H9 (cell line): ENCODE measurements at regions not wholly inside any gene's neighbourhood (a gene's known extent, or its start where the extent isn't known, plus 50 kb on each side); places are given as distances from the start of the nearest gene placed in this dataset.

Source experiments
- DNase-seq: peaks from one replicate; pipeline ENCODE4 v3.0.0-alpha.2; 2017
- H2AFZ ChIP-seq: one replicate; pipeline ENCODE4 v1.6.1; 2013; ENCODE audit warnings: mild to moderate bottlenecking, low read length, control low read depth, moderate library complexity
- H2AK5ac ChIP-seq: 2 replicates; pipeline ENCODE4 v1.6.1; 2013; ENCODE audit warnings: low read length, control low read depth, mixed read lengths; ENCODE audit not compliant: insufficient read length
- H2BK120ac ChIP-seq: one replicate; pipeline ENCODE4 v1.6.1; 2013; ENCODE audit warnings: low read depth, mild to moderate bottlenecking, low read length, control low read depth, inconsistent platforms; ENCODE audit not compliant: poor library complexity, severe bottlenecking
- H2BK12ac ChIP-seq: 2 replicates; pipeline ENCODE4 v1.6.1; 2013; ENCODE audit warnings: low read length, control low read depth, mixed read lengths, low read depth; ENCODE audit not compliant: insufficient read length
- H2BK15ac ChIP-seq: 2 replicates; pipeline ENCODE4 v1.6.1; 2013; ENCODE audit warnings: low read depth, low read length, control low read depth
- H2BK20ac ChIP-seq: one replicate; pipeline ENCODE4 v1.6.1; 2013; ENCODE audit warnings: low read depth, mild to moderate bottlenecking, low read length, control low read depth, inconsistent platforms; ENCODE audit not compliant: poor library complexity, severe bottlenecking
- H2BK5ac ChIP-seq: 2 replicates; pipeline ENCODE4 v1.6.1; 2013; ENCODE audit warnings: low read length, control low read depth, mixed read lengths; ENCODE audit not compliant: insufficient read length
- H3K14ac ChIP-seq: 2 replicates; pipeline ENCODE4 v1.6.1; 2013; ENCODE audit warnings: low read length, control low read depth; ENCODE audit not compliant: insufficient read depth
- H3K18ac ChIP-seq: 2 replicates; pipeline ENCODE4 v1.6.1; 2013; ENCODE audit warnings: low read depth, mild to moderate bottlenecking, mixed read lengths, low read length, control low read depth; ENCODE audit not compliant: insufficient read length
- H3K23ac ChIP-seq: 2 replicates; pipeline ENCODE4 v1.6.1; 2013; ENCODE audit warnings: low read length, control low read depth, mixed read lengths, low read depth; ENCODE audit not compliant: insufficient read length
- H3K23me2 ChIP-seq: 2 replicates; pipeline ENCODE4 v1.6.1; 2013; ENCODE audit warnings: low read depth, mild to moderate bottlenecking, mixed read lengths, low read length, control low read depth; ENCODE audit not compliant: insufficient read length, poor library complexity, severe bottlenecking
- H3K27ac ChIP-seq: 2 replicates; pipeline ENCODE4 v1.5.1; 2013; ENCODE audit warnings: low read length, control low read depth, mixed read lengths, low read depth; ENCODE audit not compliant: insufficient read length
- H3K27me3 ChIP-seq: 2 replicates; pipeline ENCODE4 v1.6.1; 2013; ENCODE audit warnings: low read length, control low read depth, inconsistent platforms; ENCODE audit not compliant: insufficient read depth
- H3K4ac ChIP-seq: 2 replicates; pipeline ENCODE4 v1.6.1; 2013; ENCODE audit warnings: low read depth, mild to moderate bottlenecking, control low read depth, inconsistent platforms, low read length, moderate library complexity
- H3K4me1 ChIP-seq: 2 replicates; pipeline ENCODE4 v1.6.1; 2013; ENCODE audit warnings: low read length, control low read depth, inconsistent platforms; ENCODE audit not compliant: insufficient read depth
- H3K4me2 ChIP-seq: 2 replicates; pipeline ENCODE4 v1.6.1; 2013; ENCODE audit warnings: low read length, control low read depth, mixed read lengths; ENCODE audit not compliant: insufficient read length, insufficient read depth
- H3K56ac ChIP-seq: 2 replicates; pipeline ENCODE4 v1.6.1; 2013; ENCODE audit warnings: low read depth, mild to moderate bottlenecking, mixed read lengths, low read length, control low read depth; ENCODE audit not compliant: insufficient read length
- H3K79me1 ChIP-seq: 2 replicates; pipeline ENCODE4 v1.6.1; 2013; ENCODE audit warnings: low read depth, mild to moderate bottlenecking, moderate library complexity, low read length, control low read depth, inconsistent platforms; ENCODE audit not compliant: insufficient read depth, poor library complexity, severe bottlenecking
- H3K79me2 ChIP-seq: 2 replicates; pipeline ENCODE4 v1.6.1; 2013; ENCODE audit warnings: low read length, control low read depth, inconsistent platforms; ENCODE audit not compliant: insufficient read depth
- H3K9ac ChIP-seq: 2 replicates; pipeline ENCODE4 v1.6.1; 2013; ENCODE audit warnings: low read length, control low read depth, mixed read lengths; ENCODE audit not compliant: insufficient read length; ENCODE audit errors: extremely low read depth
- H3K9me3 ChIP-seq: one replicate; pipeline ENCODE4 v1.6.1; 2013; ENCODE audit warnings: low read depth, low read length, inconsistent platforms; ENCODE audit not compliant: control insufficient read depth
- H3T11ph ChIP-seq: one replicate; pipeline ENCODE4 v1.6.1; 2013; ENCODE audit warnings: mild to moderate bottlenecking, low read length, control low read depth, inconsistent platforms
- H4K20me1 ChIP-seq: one replicate; pipeline ENCODE4 v1.6.1; 2013; ENCODE audit not compliant: control insufficient read depth, insufficient read length, insufficient read depth
- H4K5ac ChIP-seq: 2 replicates; pipeline ENCODE4 v1.6.1; 2013; ENCODE audit warnings: low read depth, mild to moderate bottlenecking, mixed read lengths, low read length, control low read depth; ENCODE audit not compliant: insufficient read length
- H4K8ac ChIP-seq: replicated peaks from 2 replicates; pipeline ENCODE4 v1.6.1; 2013; ENCODE audit warnings: low read length, control low read depth, mixed read lengths, low read depth; ENCODE audit not compliant: insufficient read length
- H4K91ac ChIP-seq: 2 replicates; pipeline ENCODE4 v1.6.1; 2013; ENCODE audit warnings: low read depth, mild to moderate bottlenecking, moderate library complexity, mixed read lengths, low read length, control low read depth; ENCODE audit not compliant: insufficient read length
- H3K27ac Mint-ChIP-seq, 3 experiments: 2 replicates in 2 of 3; 3 replicates in 1 of 3; pipeline ENCODE4 v1.8.0; 2020 to 2021; ENCODE audit warnings: mixed read lengths in 3 of 3, mild to moderate bottlenecking in 1 of 3, moderate library complexity in 1 of 3
- H3K27me3 Mint-ChIP-seq: 2 replicates; pipeline ENCODE4 v1.8.0; 2021; ENCODE audit warnings: low read depth, mild to moderate bottlenecking, moderate library complexity, mixed read lengths
- H3K36me3 Mint-ChIP-seq, 3 experiments: 2 replicates in 2 of 3; 3 replicates in 1 of 3; pipeline ENCODE4 v1.8.0; 2020 to 2021; ENCODE audit warnings: low read depth in 3 of 3, mixed read lengths in 3 of 3; ENCODE audit not compliant: insufficient read depth in 1 of 3
- H3K4me1 Mint-ChIP-seq, 2 experiments: 2 replicates each; pipeline ENCODE4 v1.8.0; 2020; ENCODE audit warnings: mixed read lengths in 2 of 2
- H3K4me3 Mint-ChIP-seq, 2 experiments: 2 replicates in 1 of 2; 3 replicates in 1 of 2; pipeline ENCODE4 v1.8.0; 2020 to 2021; ENCODE audit warnings: mild to moderate bottlenecking in 2 of 2, mixed read lengths in 2 of 2, moderate library complexity in 1 of 2
- H3K9me3 Mint-ChIP-seq, 2 experiments: 2 replicates in 1 of 2; 3 replicates in 1 of 2; pipeline ENCODE4 v1.8.0; 2020; ENCODE audit warnings: mild to moderate bottlenecking in 2 of 2, mixed read lengths in 2 of 2, moderate library complexity in 1 of 2
- CTCF ChIP-seq: fragments of 200-600 bp; sonication (generic); conservative IDR thresholded peaks from 3 replicates; pipeline ENCODE4 v1.8.0; 2021; ENCODE audit warnings: antibody characterized with exemption, mild to moderate bottlenecking
- WGBS: extraction: QIAGEN DNeasy Blood & Tissue Kit; methylation state at CpG from one replicate; pipeline ENCODE4 v1.1.7; 2013; ENCODE audit warnings: missing lambda C conversion rate, low lambda C conversion rate, mixed read lengths; ENCODE audit not compliant: insufficient read length; ENCODE audit errors: extremely low coverage; 5-methylcytosine and 5-hydroxymethylcytosine counted together

DNA sequence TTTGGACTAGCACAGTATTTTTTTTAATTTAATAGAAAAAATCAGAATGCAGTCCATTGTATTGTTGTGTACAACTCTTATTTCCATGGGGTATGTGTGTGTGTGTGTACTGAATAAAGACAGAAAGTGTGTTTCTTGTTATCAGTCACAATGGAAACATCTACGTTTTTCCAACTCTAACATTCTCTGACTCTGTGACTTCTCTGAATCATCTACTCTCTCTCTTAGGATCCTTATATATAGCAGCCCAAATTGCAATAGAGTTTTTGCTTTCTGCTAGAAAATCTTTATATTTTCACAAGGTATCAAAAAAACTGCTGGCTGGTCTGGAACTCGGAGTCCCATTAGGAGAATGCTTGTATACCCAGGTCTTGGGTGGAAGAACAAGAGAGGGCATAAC is 138.9 kb upstream of the ARID2 start:
- H2BK5ac ChIP-seq: no peak overlapping the region
- no peak for DNase-seq
- no peak overlapping the region for H3K9ac ChIP-seq
- Mint-ChIP-seq H3K4me3 (no peak overlapping the region), H3K36me3 (no peaks in the 10 kb centered on the region), H3K9me3 (peaks cover 0 to 8% of the 10 kb centered on the region in 2 experiments; a peak in 1 of 5 replicates), H3K27me3 (no peaks in the 10 kb centered on the region; the same call in 1 of the 2 replicates), H3K4me1 (no peaks in the 10 kb centered on the region), H3K27ac (no peak overlapping the region)
- no peak overlapping the region for H4K91ac ChIP-seq
- H3K18ac ChIP-seq: no peak overlapping the region
- H3K79me2 ChIP-seq: no peaks in the 10 kb centered on the region
- H2BK120ac ChIP-seq: no peak overlapping the region
- no peak overlapping the region for H4K5ac ChIP-seq
- no peak overlapping the region for H3K4me2 ChIP-seq
- H4K20me1 ChIP-seq: no peaks in the 10 kb centered on the region
- no peak overlapping the region for H2AFZ ChIP-seq
- no peak overlapping the region for H2BK12ac ChIP-seq
- TF ChIP-seq CTCF: no peak
- H4K8ac ChIP-seq: no peak overlapping the region
- H3K4ac ChIP-seq: no peak overlapping the region
- no peak overlapping the region for H3K27ac ChIP-seq
- H3K79me1 ChIP-seq: no peaks in the 10 kb centered on the region
- no peak overlapping the region for H3K14ac ChIP-seq
- no peak overlapping the region for H3T11ph ChIP-seq
- no peaks in the 10 kb centered on the region for H3K27me3 ChIP-seq
- no peaks in the 10 kb centered on the region for H3K9me3 ChIP-seq
- H3K23me2 ChIP-seq: no peaks in the 10 kb centered on the region
- no peak overlapping the region for H2BK15ac ChIP-seq
- no peak overlapping the region for H2BK20ac ChIP-seq
- no peak overlapping the region for H2AK5ac ChIP-seq
- H3K56ac ChIP-seq: no peak overlapping the region
- WGBS: no CpG with 5 or more reads among the region's 2 CpGs
- no peak overlapping the region for H3K23ac ChIP-seq
- no peaks in the 10 kb centered on the region for H3K4me1 ChIP-seq
